GM21825 (cell line): ENCODE measurements at regions not wholly inside any gene's neighbourhood (a gene's known extent, or its start where the extent isn't known, plus 50 kb on each side); places are given as distances from the start of the nearest gene placed in this dataset.
A peak's percentile ranks its signal among the peaks of the same experiment; 100 is the strongest.
"Not testable (repeated sequence)": the region's sequence is repeated elsewhere in the genome, so short reads cannot be mapped to it uniquely, and the experiment has no call there.

Source experiments
- ATAC-seq: cut with Tn5 transposase; IDR thresholded peaks from one replicate; pipeline ENCODE4 v1.9.1; 2021; ENCODE audit warnings: mild to moderate bottlenecking, moderate library complexity; ENCODE audit not compliant: unreplicated experiment

GRCh38 chr5:173667702-173668101, 51.3 kb upstream of the BOD1 start:
- ATAC-seq = no peak

- no peak for ATAC-seq
Measured at GRCh38 chr5:173668245-173668800, 51.9 kb upstream of the BOD1 start.

- ATAC-seq = no peak
Measured at GRCh38 chr5:173668910-173669309, 52.5 kb upstream of the BOD1 start.

- no peak for ATAC-seq
Measured at GRCh38 chr5:173669483-173669882, 53.0 kb upstream of the BOD1 start.

GRCh38 chr5:173670130-173670651, 53.7 kb upstream of the BOD1 start:
- no peak for ATAC-seq

- ATAC-seq = no peak
Measured at GRCh38 chr5:173670791-173671120, 54.3 kb upstream of the BOD1 start.

- no peak for ATAC-seq
Measured at GRCh38 chr5:173671121-173671949, 54.9 kb upstream of the BOD1 start.

- no peak for ATAC-seq
Measured at GRCh38 chr5:173672166-173672565, 55.7 kb upstream of the BOD1 start.

- ATAC-seq = no peak
Measured at GRCh38 chr5:173672891-173673290, 56.4 kb upstream of the BOD1 start.

- no peak for ATAC-seq
Measured at GRCh38 chr5:173673295-173674101, 57.0 kb upstream of the BOD1 start.

GRCh38 chr5:173675287-173675996, 59.0 kb upstream of the BOD1 start:
- ATAC-seq = no peak

GRCh38 chr5:173676375-173676774, 59.9 kb upstream of the BOD1 start:
- no peak for ATAC-seq

GRCh38 chr5:173677125-173677672, 60.7 kb upstream of the BOD1 start:
- ATAC-seq = no peak

GRCh38 chr5:173679909-173680630, 63.6 kb upstream of the BOD1 start:
- peak; percentile 61 for ATAC-seq

GRCh38 chr5:173680660-173681242, 64.3 kb upstream of the BOD1 start:
- peak; percentile 70 for ATAC-seq

GRCh38 chr5:173682313-173682712, 65.9 kb upstream of the BOD1 start:
- ATAC-seq = no peak

GRCh38 chr5:173684535-173684934, 68.1 kb upstream of the BOD1 start:
- not testable (repeated sequence) for ATAC-seq

- no peak for ATAC-seq
Measured at GRCh38 chr5:173686950-173687349, 70.5 kb upstream of the BOD1 start.

- ATAC-seq = no peak
Measured at GRCh38 chr5:173688703-173689102, 72.3 kb upstream of the BOD1 start.
